ENCODE measurements at regions not wholly inside any gene's neighbourhood (a gene's known extent, or its start where the extent isn't known, plus 50 kb on each side); places are given as distances from the start of the nearest gene placed in this dataset.

GRCh38 chr3:102020735-102021134 is 171.4 kb downstream of the NFKBIZ start:
- no peak for DNase-seq (ENCODE audit: low spot score)
- TF ChIP-seq CTCF (IDR thresholded peaks at IDR 0.05; ENCODE audit: unreplicated experiment): no peak
- H3K27ac Mint-ChIP-seq (ENCODE audit: unreplicated experiment): no peak overlapping the region
- H3K27me3 Mint-ChIP-seq (ENCODE audit: unreplicated experiment): no peaks in the 10 kb centered on the region
- no peaks in the 10 kb centered on the region for H3K4me1 Mint-ChIP-seq (ENCODE audit: unreplicated experiment)
- no peaks in the 10 kb centered on the region for H3K9me3 Mint-ChIP-seq (ENCODE audit: unreplicated experiment)
- no peaks in the 10 kb centered on the region for H3K36me3 Mint-ChIP-seq (ENCODE audit: low read depth, unreplicated experiment)
- no peak overlapping the region for H3K4me3 Mint-ChIP-seq (ENCODE audit: unreplicated experiment)

- Mint-ChIP-seq H3K27me3 (ENCODE audit: unreplicated experiment) (no peaks in the 10 kb centered on the region), H3K4me1 (ENCODE audit: unreplicated experiment) (no peaks in the 10 kb centered on the region), H3K27ac (ENCODE audit: unreplicated experiment) (no peak overlapping the region)
Observed at GRCh38 chr3:102024270-102024904, 175.1 kb downstream of the NFKBIZ start.

GRCh38 chr3:102025606-102026270 is 176.4 kb downstream of the NFKBIZ start:
- Mint-ChIP-seq H3K36me3 (ENCODE audit: low read depth, unreplicated experiment) (no peaks in the 10 kb centered on the region), H3K4me3 (ENCODE audit: unreplicated experiment) (no peak overlapping the region), H3K27me3 (ENCODE audit: unreplicated experiment) (no peaks in the 10 kb centered on the region), H3K4me1 (ENCODE audit: unreplicated experiment) (no peaks in the 10 kb centered on the region), H3K9me3 (ENCODE audit: unreplicated experiment) (no peaks in the 10 kb centered on the region), H3K27ac (ENCODE audit: unreplicated experiment) (no peak overlapping the region)
- no peak for TF ChIP-seq CTCF (IDR thresholded peaks at IDR 0.05; ENCODE audit: unreplicated experiment)
- no peak for DNase-seq (ENCODE audit: low spot score)

More at GRCh38 chr3:102024270-102024904, 175.1 kb downstream of the NFKBIZ start:
- no peak for DNase-seq (ENCODE audit: low spot score)
- Mint-ChIP-seq H3K9me3 (ENCODE audit: unreplicated experiment) (no peaks in the 10 kb centered on the region), H3K4me3 (ENCODE audit: unreplicated experiment) (no peak overlapping the region), H3K36me3 (ENCODE audit: low read depth, unreplicated experiment) (no peaks in the 10 kb centered on the region)
- TF ChIP-seq CTCF (IDR thresholded peaks at IDR 0.05; ENCODE audit: unreplicated experiment): no peak

GRCh38 chr3:102026656-102027055 is 177.3 kb downstream of the NFKBIZ start:
- no peaks in the 10 kb centered on the region for H3K9me3 Mint-ChIP-seq (ENCODE audit: unreplicated experiment)
- no peaks in the 10 kb centered on the region for H3K27me3 Mint-ChIP-seq (ENCODE audit: unreplicated experiment)
- H3K36me3 Mint-ChIP-seq (ENCODE audit: low read depth, unreplicated experiment): no peaks in the 10 kb centered on the region
- no peak overlapping the region for H3K4me3 Mint-ChIP-seq (ENCODE audit: unreplicated experiment)
- TF ChIP-seq CTCF (IDR thresholded peaks at IDR 0.05; ENCODE audit: unreplicated experiment): no peak
- H3K4me1 Mint-ChIP-seq (ENCODE audit: unreplicated experiment): no peaks in the 10 kb centered on the region
- no peak overlapping the region for H3K27ac Mint-ChIP-seq (ENCODE audit: unreplicated experiment)
- no peak for DNase-seq (ENCODE audit: low spot score)

- Mint-ChIP-seq H3K27me3 (ENCODE audit: unreplicated experiment) (no peaks in the 10 kb centered on the region), H3K36me3 (ENCODE audit: low read depth, unreplicated experiment) (no peaks in the 10 kb centered on the region), H3K9me3 (ENCODE audit: unreplicated experiment) (no peaks in the 10 kb centered on the region), H3K4me1 (ENCODE audit: unreplicated experiment) (no peaks in the 10 kb centered on the region), H3K4me3 (ENCODE audit: unreplicated experiment) (no peak overlapping the region), H3K27ac (ENCODE audit: unreplicated experiment) (no peak overlapping the region)
- no peak for TF ChIP-seq CTCF (IDR thresholded peaks at IDR 0.05; ENCODE audit: unreplicated experiment)
- no peak for DNase-seq (ENCODE audit: low spot score)
Observed at GRCh38 chr3:102030661-102031060, 181.3 kb downstream of the NFKBIZ start.
